K562 (cell line): ENCODE measurements at regions not wholly inside any gene's neighbourhood (a gene's known extent, or its start where the extent isn't known, plus 50 kb on each side); places are given as distances from the start of the nearest gene placed in this dataset.
"Not testable (repeated sequence)": the region's sequence is repeated elsewhere in the genome, so short reads cannot be mapped to it uniquely, and the experiment has no call there.

Source experiments
- ATAC-seq: fragments of 200-7000 bp; cut with Tn5 transposase; 3 replicates; pipeline ENCODE4 v1.9.1; 2020; ENCODE audit warnings: moderate library complexity
- BruUV-seq: library from RNA; stranded (reverse); fragments of 400-500 nt; replicated peaks from 2 replicates; lab custom pipeline; 2021; lab: Mats Ljungman, UMichigan
- CTCF ChIA-PET: fragments of 300-600 bp; formaldehyde crosslinking; extraction: SDS; loops from one replicate; lab custom pipeline; 2021; ENCODE audit warnings: low intra/inter-chr PET ratio; lab: Yijun Ruan, JAX
- POLR2A ChIA-PET: fragments of 300-600, 350-650 bp; sonication (Branson Sonifier 250); formaldehyde crosslinking; extraction: SDS; loops from one replicate; lab custom pipeline; 2021; ENCODE audit warnings: antibody characterized with exemption, inconsistent platforms; lab: Yijun Ruan, JAX
- DNase-seq, 4 experiments: peaks; one replicate each; pipeline versions ENCODE4 v3.0.0 to v3.0.0-alpha.2; 2011 to 2018; ENCODE audit warnings: low spot score in 3 of 4, mixed read lengths in 3 of 4; ENCODE audit errors: extremely low read depth in 1 of 4
- FAIRE-seq: peaks from 2 replicates; lab custom pipeline; 2011; peaks lifted over from hg19 to GRCh38; lab: Jason Lieb, UNC
- H2AFZ ChIP-seq: 2 replicates; pipeline ENCODE4 v1.6.0; 2011; ENCODE audit warnings: low read depth, low read length, control low read depth, inconsistent platforms
- H3K27ac ChIP-seq: fragments of 200-600 bp; 3 replicates; pipeline ENCODE4 v1.8.0; 2011; ENCODE audit warnings: low read depth, mild to moderate bottlenecking, control low read depth, inconsistent platforms, low read length, moderate library complexity, mixed read lengths; ENCODE audit errors: extremely low read depth
- H3K27me3 ChIP-seq, 2 experiments: fragments of 300-600 bp in 1 of 2; 2 replicates in 1 of 2; 3 replicates in 1 of 2; pipeline versions ENCODE4 v1.6.0 to v1.8.0; 2011; ENCODE audit warnings: inconsistent platforms in 2 of 2, low read length in 2 of 2, mild to moderate bottlenecking in 1 of 2, mixed read lengths in 1 of 2, moderate library complexity in 1 of 2; ENCODE audit not compliant: control insufficient read depth in 2 of 2, insufficient read depth in 2 of 2
- H3K36me3 ChIP-seq: fragments of 300-600 bp; 3 replicates; pipeline ENCODE4 v1.8.0; 2011; ENCODE audit warnings: mild to moderate bottlenecking, low read length, inconsistent platforms; ENCODE audit not compliant: control insufficient read depth, insufficient read depth
- H3K4me1 ChIP-seq, 2 experiments: fragments of 200-600 bp in 1 of 2; replicated peaks in 1 of 2; 2 replicates in 1 of 2; 3 replicates in 1 of 2; pipeline versions ENCODE4 v1.5.1 to v1.8.0; 2011; ENCODE audit warnings: inconsistent platforms in 2 of 2, low read length in 2 of 2, mild to moderate bottlenecking in 1 of 2, mixed read lengths in 1 of 2, moderate library complexity in 1 of 2; ENCODE audit not compliant: control insufficient read depth in 2 of 2, insufficient read depth in 2 of 2
- H3K4me2 ChIP-seq: 2 replicates; pipeline ENCODE4 v1.6.1; 2011; ENCODE audit warnings: low read length, control low read depth, inconsistent platforms, mixed read lengths; ENCODE audit not compliant: insufficient read depth
- H3K4me3 ChIP-seq: fragments of 200-600 bp; sonication (generic), shearing (Covaris generic); 2 replicates; pipeline ENCODE4 v1.5.1; 2016; ENCODE audit warnings: control low read depth, inconsistent platforms
- H3K79me2 ChIP-seq: fragments of 200-600 bp; 3 replicates; pipeline ENCODE4 v1.8.0; 2011; ENCODE audit warnings: low read length, inconsistent platforms; ENCODE audit not compliant: control insufficient read depth, insufficient read depth
- H3K9ac ChIP-seq, 2 experiments: 2 replicates each; pipeline versions ENCODE4 v1.6.0 to v1.6.1; 2011; ENCODE audit warnings: low read depth in 2 of 2, low read length in 2 of 2, control low read depth in 1 of 2, inconsistent platforms in 1 of 2, mild to moderate bottlenecking in 1 of 2, mixed read lengths in 1 of 2; ENCODE audit not compliant: insufficient read depth in 1 of 2
- H3K9me1 ChIP-seq: one replicate; pipeline ENCODE4 v1.6.0; 2011; ENCODE audit warnings: inconsistent platforms, mild to moderate bottlenecking, low read length, moderate library complexity; ENCODE audit not compliant: control insufficient read depth, insufficient read depth
- H3K9me3 ChIP-seq: replicated peaks from 2 replicates; pipeline ENCODE4 v1.5.1; 2011; ENCODE audit warnings: low read depth, low read length, inconsistent platforms; ENCODE audit not compliant: control insufficient read depth, insufficient read depth
- H4K20me1 ChIP-seq: replicated peaks from 2 replicates; pipeline ENCODE4 v1.6.1; 2011; ENCODE audit warnings: low read length, inconsistent platforms, mixed read lengths; ENCODE audit not compliant: control insufficient read depth, insufficient read depth
- RFX1 ChIP-seq: fragments of 450-650 bp; IDR thresholded peaks from 2 replicates; pipeline ENCODE4 v1.6.1; 2016; ENCODE audit warnings: mild to moderate bottlenecking, moderate library complexity
- WGBS: fragments of 100-300 bp; shearing (Covaris generic); methylation state at CpG from one replicate; pipeline ENCODE4 v1.1.6; 2016; ENCODE audit warnings: low coverage, mixed read lengths; ENCODE audit not compliant: insufficient coverage; ENCODE audit errors: missing lambda C conversion rate; 5-methylcytosine and 5-hydroxymethylcytosine counted together
- in situ Hi-C: fragments of 300-500 bp; cut with MboI; formaldehyde crosslinking; loops from 4 replicates; pipeline ENCODE4 v1.15.0; 2018; ENCODE audit warnings: inconsistent platforms, mixed read lengths
- intact Hi-C: fragments of 100-400 bp; cut with micrococcal nuclease; formaldehyde crosslinking; loops from 2 replicates; pipeline ENCODE4 v1.14.2; 2022
- TF ChIP-seq, protein P1 (sequence below): fragments of 450-650 bp; formaldehyde crosslinking; conservative IDR thresholded peaks from 2 replicates; pipeline ENCODE4 v1.4.0; 2022; ENCODE audit warnings: mild to moderate bottlenecking, missing genetic modification characterization

DNA sequence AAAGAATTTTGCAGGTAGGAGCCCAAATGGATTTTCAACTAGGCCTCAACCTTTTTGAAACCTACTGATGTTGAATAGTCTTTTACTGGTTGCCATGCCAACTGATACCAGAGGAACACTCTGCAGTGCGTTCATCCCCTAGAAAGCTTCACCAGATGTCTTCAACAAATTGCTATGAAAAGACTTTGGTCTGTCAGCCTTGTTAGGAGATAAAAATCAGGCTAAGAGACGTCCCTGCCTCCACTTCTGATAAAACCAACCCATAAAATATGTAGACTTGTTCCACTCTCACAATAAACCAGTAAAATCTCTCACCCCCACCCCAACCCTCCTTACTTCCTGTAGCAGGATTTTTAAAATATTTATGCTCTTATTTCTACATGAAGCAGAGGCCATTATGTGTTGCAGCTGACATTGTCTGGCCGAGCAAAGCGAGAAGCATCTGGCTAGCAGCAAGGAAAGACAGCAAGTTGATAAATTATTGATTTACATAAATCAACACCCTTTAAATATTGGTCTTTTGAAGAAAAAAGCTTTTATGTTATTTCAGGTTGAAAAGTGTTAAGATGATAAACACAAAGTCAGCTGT, 428.7 kb downstream of the ISL1 start:
- 0% methylated on average over 4 of the region's 4 CpGs for WGBS
- ATAC-seq = no peak
- ChIA-PET CTCF (no interaction called here), POLR2A (no interaction called here)
- intact Hi-C loops = no loop called here
- Histone ChIP-seq H3K27ac (no peak overlapping the region), H3K9me1 (no peaks in the 10 kb centered on the region), H3K4me3 (no peak overlapping the region), H3K4me1 (no peaks in the 10 kb centered on the region), H3K9me3 (no peaks in the 10 kb centered on the region), H3K27me3 (no peaks in the 10 kb centered on the region)
- no TSS peak for BruUV-seq
- TF ChIP-seq, protein P1, sequence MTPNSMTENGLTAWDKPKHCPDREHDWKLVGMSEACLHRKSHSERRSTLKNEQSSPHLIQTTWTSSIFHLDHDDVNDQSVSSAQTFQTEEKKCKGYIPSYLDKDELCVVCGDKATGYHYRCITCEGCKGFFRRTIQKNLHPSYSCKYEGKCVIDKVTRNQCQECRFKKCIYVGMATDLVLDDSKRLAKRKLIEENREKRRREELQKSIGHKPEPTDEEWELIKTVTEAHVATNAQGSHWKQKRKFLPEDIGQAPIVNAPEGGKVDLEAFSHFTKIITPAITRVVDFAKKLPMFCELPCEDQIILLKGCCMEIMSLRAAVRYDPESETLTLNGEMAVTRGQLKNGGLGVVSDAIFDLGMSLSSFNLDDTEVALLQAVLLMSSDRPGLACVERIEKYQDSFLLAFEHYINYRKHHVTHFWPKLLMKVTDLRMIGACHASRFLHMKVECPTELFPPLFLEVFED = no peak
- peak; percentile 12; the same call in 1 of the 2 replicates for TF ChIP-seq RFX1
- TF ChIP-seq, all 486 proteins: peak for 1
- no peaks in the 10 kb centered on the region for H4K20me1 ChIP-seq
- H2AFZ ChIP-seq = no peak overlapping the region
- no peak overlapping the region for H3K4me2 ChIP-seq
- no peaks in the 10 kb centered on the region for H3K79me2 ChIP-seq
- FAIRE-seq (no peak), DNase-seq (no peak)
- H3K9ac ChIP-seq = no peak overlapping the region
- no peaks in the 10 kb centered on the region for H3K36me3 ChIP-seq
- in situ Hi-C loops = no loop called here

DNA sequence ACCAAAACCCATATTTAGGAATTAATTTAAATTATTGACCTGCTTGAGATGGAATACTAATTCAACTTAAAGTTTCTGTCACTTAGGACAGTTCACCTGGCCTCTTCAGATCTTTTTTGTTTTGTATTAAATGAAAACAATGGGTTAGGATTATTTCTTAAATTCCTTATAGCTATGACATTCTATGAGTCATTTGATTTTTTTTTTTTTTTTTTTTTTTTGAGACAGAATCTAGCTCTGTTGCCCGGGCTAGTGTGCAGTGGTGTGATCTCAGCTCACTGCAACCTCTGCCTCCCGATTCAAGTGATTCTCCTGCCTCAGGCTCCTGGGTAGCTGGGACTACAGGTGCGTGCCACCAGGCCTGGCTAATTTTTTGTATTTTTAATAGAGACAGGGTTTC, 431.6 kb downstream of the ISL1 start:
- H3K9me1 ChIP-seq, FAIRE-seq, H3K36me3 ChIP-seq, H3K27ac ChIP-seq, H3K79me2 ChIP-seq, H3K27me3 ChIP-seq, H3K4me2 ChIP-seq, POLR2A ChIA-PET, intact Hi-C loops, BruUV-seq, ATAC-seq, H3K9ac ChIP-seq, H2AFZ ChIP-seq, CTCF ChIA-PET, H4K20me1 ChIP-seq, in situ Hi-C loops, H3K9me3 ChIP-seq, DNase-seq, H3K4me3 ChIP-seq, H3K4me1 ChIP-seq: not testable (repeated sequence)
- WGBS = 0% methylated on average over 2 of the region's 3 CpGs
